NB4 (cell line): ENCODE measurements at regions not wholly inside any gene's neighbourhood (a gene's known extent, or its start where the extent isn't known, plus 50 kb on each side); places are given as distances from the start of the nearest gene placed in this dataset.

Experiments
- DNase-seq: peaks from one replicate; pipeline ENCODE4 v3.0.0; 2010; ENCODE audit warnings: low read depth
- H3K4me3 ChIP-seq: one replicate; pipeline ENCODE4 v1.5.1; 2011; ENCODE audit warnings: mild to moderate bottlenecking, low read depth, low read length, moderate library complexity
- CTCF ChIP-seq: IDR thresholded peaks from one replicate; pipeline ENCODE4 v1.5.1; 2012; ENCODE audit warnings: low read depth, low read length
- MAX ChIP-seq: IDR thresholded peaks from 2 replicates; pipeline ENCODE4 v1.6.1; 2011; ENCODE audit warnings: low read depth, low read length
- MYC ChIP-seq: IDR thresholded peaks from 2 replicates; pipeline ENCODE4 v1.6.1; 2011; ENCODE audit warnings: low read depth, low read length
- POLR2A ChIP-seq: IDR thresholded peaks from 2 replicates; pipeline ENCODE4 v1.6.1; 2011; ENCODE audit warnings: mild to moderate bottlenecking; ENCODE audit not compliant: insufficient read length; ENCODE audit errors: extremely low read depth

DNA sequence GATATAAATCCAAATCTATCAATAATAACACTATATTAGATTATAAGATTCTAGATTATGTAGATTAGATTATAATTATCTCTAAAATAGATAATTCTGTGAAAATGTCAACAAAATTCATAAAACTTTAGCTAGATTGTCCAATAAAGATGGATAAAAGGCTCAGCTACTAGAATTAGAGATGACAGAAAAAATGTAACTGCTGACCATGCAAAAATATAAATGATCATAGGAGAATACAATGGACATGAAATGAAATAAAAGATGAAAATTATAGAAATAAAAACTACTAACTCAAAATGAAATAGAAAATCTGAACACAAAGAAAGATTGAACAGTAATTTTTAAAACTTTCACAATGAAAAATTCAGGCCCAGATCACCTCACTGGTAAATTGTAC lies 1332.1 kb upstream of the CELF2 start:
- DNase-seq, result no peak
- no peak for TF ChIP-seq MYC
- no peak for TF ChIP-seq CTCF
- no peak for TF ChIP-seq POLR2A
- no peak for TF ChIP-seq MAX
- H3K4me3 ChIP-seq, result no peak overlapping the region

- TF ChIP-seq MAX, result no peak
- TF ChIP-seq MYC, result no peak
- no peak for TF ChIP-seq CTCF
- no peak for TF ChIP-seq POLR2A
- no peak for DNase-seq
- H3K4me3 ChIP-seq, result no peak overlapping the region
These were observed 1329.0 kb upstream of the CELF2 start for GRCh38 chr10:9688711-9689110.

DNA sequence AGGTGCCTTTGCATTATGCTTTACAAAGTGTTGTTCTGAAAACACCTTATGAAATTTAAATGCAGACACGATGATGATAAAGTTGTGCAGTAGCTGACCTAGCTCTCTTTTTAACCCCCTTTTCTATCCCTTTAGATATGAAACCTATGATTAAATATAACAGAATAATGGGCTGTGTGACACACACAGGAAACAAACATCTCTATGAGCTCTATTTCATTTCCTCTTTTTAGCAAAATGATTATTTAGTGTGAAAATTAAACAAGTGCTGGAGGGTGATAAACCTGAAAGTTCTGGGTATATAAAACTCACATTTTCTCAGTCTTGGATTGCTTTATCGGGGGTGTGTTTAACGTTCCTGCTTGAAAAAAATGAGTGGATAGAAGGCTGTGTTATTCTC lies 1310.5 kb upstream of the CELF2 start:
- H3K4me3 ChIP-seq, result no peak overlapping the region
- TF ChIP-seq MAX (no peak), POLR2A (no peak), CTCF (no peak), MYC (no peak)
- no peak for DNase-seq

GRCh38 chr10:9709849-9710248 lies 1307.8 kb upstream of the CELF2 start:
- DNase-seq, result no peak
- TF ChIP-seq MYC (no peak), MAX (no peak), CTCF (no peak), POLR2A (no peak)
- H3K4me3 ChIP-seq, result no peak overlapping the region

GRCh38 chr10:9712393-9712792 lies 1305.3 kb upstream of the CELF2 start:
- TF ChIP-seq MYC, result no peak
- no peak for TF ChIP-seq CTCF
- TF ChIP-seq POLR2A, result no peak
- no peak for TF ChIP-seq MAX
- H3K4me3 ChIP-seq, result no peak overlapping the region
- DNase-seq, result no peak

DNA sequence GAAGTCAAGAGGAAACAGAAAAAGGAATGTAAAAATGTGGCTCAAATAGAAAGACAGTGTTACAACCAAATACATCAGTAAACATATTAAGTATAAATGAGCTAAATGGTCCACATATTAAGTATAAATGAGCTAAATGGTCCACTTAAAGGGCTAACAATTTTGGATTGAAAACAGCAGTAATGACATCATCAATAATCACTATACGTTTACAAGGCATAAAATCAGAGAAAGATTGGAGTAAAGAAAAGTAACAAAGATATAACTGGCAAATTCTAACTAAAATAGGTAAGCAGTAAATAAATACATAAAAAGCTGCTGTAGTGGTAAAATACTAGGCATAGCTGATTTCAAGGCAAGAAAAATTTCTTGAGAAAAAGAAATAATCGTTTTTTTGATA lies 1298.4 kb upstream of the CELF2 start:
- no peak overlapping the region for H3K4me3 ChIP-seq
- TF ChIP-seq POLR2A (no peak), MYC (no peak), CTCF (no peak)
- no peak for DNase-seq
